ENCODE measurements at regions not wholly inside any gene's neighbourhood (a gene's known extent, or its start where the extent isn't known, plus 50 kb on each side); places are given as distances from the start of the nearest gene placed in this dataset.

GRCh38 chr9:89877051-89878002, 272.5 kb downstream of the GADD45G start:
- H3K9me3 ChIP-seq (ENCODE audit: control insufficient read depth, low read depth, low read length), result no peaks in the 10 kb centered on the region
- no peaks in the 10 kb centered on the region for H3K36me3 ChIP-seq (ENCODE audit: control insufficient read depth, low read depth, low read length)
- H3K9ac ChIP-seq (ENCODE audit: low read length), result no peak overlapping the region
- H3K27me3 ChIP-seq (ENCODE audit: control insufficient read depth, insufficient read depth, low read length), result no peaks in the 10 kb centered on the region
- no peak overlapping the region for H3K4me3 ChIP-seq (ENCODE audit: low read length)
- H3K27ac ChIP-seq (ENCODE audit: low read length), result no peak overlapping the region
- H3K4me1 ChIP-seq (ENCODE audit: control insufficient read depth, low read depth, low read length), result no peaks in the 10 kb centered on the region

- no peaks in the 10 kb centered on the region for H3K27me3 ChIP-seq (ENCODE audit: control insufficient read depth, insufficient read depth, low read length)
- H3K36me3 ChIP-seq (ENCODE audit: control insufficient read depth, low read depth, low read length), result no peaks in the 10 kb centered on the region
- H3K27ac ChIP-seq (ENCODE audit: low read length), result no peak overlapping the region
These were observed 273.2 kb downstream of the GADD45G start for GRCh38 chr9:89878003-89878411.

GRCh38 chr9:89878687-89879086, 273.9 kb downstream of the GADD45G start:
- Histone ChIP-seq H3K9ac (ENCODE audit: low read length) (no peak overlapping the region), H3K36me3 (ENCODE audit: control insufficient read depth, low read depth, low read length) (no peaks in the 10 kb centered on the region), H3K4me3 (ENCODE audit: low read length) (no peak overlapping the region), H3K27me3 (ENCODE audit: control insufficient read depth, insufficient read depth, low read length) (no peaks in the 10 kb centered on the region), H3K4me1 (ENCODE audit: control insufficient read depth, low read depth, low read length) (no peaks in the 10 kb centered on the region), H3K27ac (ENCODE audit: low read length) (no peak overlapping the region), H3K9me3 (ENCODE audit: control insufficient read depth, low read depth, low read length) (no peaks in the 10 kb centered on the region)

More at GRCh38 chr9:89878003-89878411, 273.2 kb downstream of the GADD45G start:
- no peak overlapping the region for H3K9ac ChIP-seq (ENCODE audit: low read length)
- no peak overlapping the region for H3K4me3 ChIP-seq (ENCODE audit: low read length)
- no peaks in the 10 kb centered on the region for H3K4me1 ChIP-seq (ENCODE audit: control insufficient read depth, low read depth, low read length)
- no peaks in the 10 kb centered on the region for H3K9me3 ChIP-seq (ENCODE audit: control insufficient read depth, low read depth, low read length)

- H3K4me3 ChIP-seq (ENCODE audit: low read length), result no peak overlapping the region
- H3K9ac ChIP-seq (ENCODE audit: low read length), result no peak overlapping the region
- H3K4me1 ChIP-seq (ENCODE audit: control insufficient read depth, low read depth, low read length), result no peaks in the 10 kb centered on the region
- no peaks in the 10 kb centered on the region for H3K27me3 ChIP-seq (ENCODE audit: control insufficient read depth, insufficient read depth, low read length)
- H3K27ac ChIP-seq (ENCODE audit: low read length), result no peak overlapping the region
- H3K36me3 ChIP-seq (ENCODE audit: control insufficient read depth, low read depth, low read length), result no peaks in the 10 kb centered on the region
- no peaks in the 10 kb centered on the region for H3K9me3 ChIP-seq (ENCODE audit: control insufficient read depth, low read depth, low read length)
These were observed 274.5 kb downstream of the GADD45G start for GRCh38 chr9:89879276-89879675.

GRCh38 chr9:89879701-89880100, 274.9 kb downstream of the GADD45G start:
- H3K4me1 ChIP-seq (ENCODE audit: control insufficient read depth, low read depth, low read length), result no peaks in the 10 kb centered on the region
- H3K9me3 ChIP-seq (ENCODE audit: control insufficient read depth, low read depth, low read length), result no peaks in the 10 kb centered on the region
- H3K27me3 ChIP-seq (ENCODE audit: control insufficient read depth, insufficient read depth, low read length), result no peaks in the 10 kb centered on the region
- no peak overlapping the region for H3K27ac ChIP-seq (ENCODE audit: low read length)
- H3K4me3 ChIP-seq (ENCODE audit: low read length), result no peak overlapping the region
- no peak overlapping the region for H3K9ac ChIP-seq (ENCODE audit: low read length)
- H3K36me3 ChIP-seq (ENCODE audit: control insufficient read depth, low read depth, low read length), result no peaks in the 10 kb centered on the region

GRCh38 chr9:89880161-89880560, 275.3 kb downstream of the GADD45G start:
- no peak overlapping the region for H3K4me3 ChIP-seq (ENCODE audit: low read length)
- H3K27ac ChIP-seq (ENCODE audit: low read length), result no peak overlapping the region
- H3K9me3 ChIP-seq (ENCODE audit: control insufficient read depth, low read depth, low read length), result no peaks in the 10 kb centered on the region
- H3K36me3 ChIP-seq (ENCODE audit: control insufficient read depth, low read depth, low read length), result no peaks in the 10 kb centered on the region
- no peak overlapping the region for H3K9ac ChIP-seq (ENCODE audit: low read length)
- H3K27me3 ChIP-seq (ENCODE audit: control insufficient read depth, insufficient read depth, low read length), result no peaks in the 10 kb centered on the region
- no peaks in the 10 kb centered on the region for H3K4me1 ChIP-seq (ENCODE audit: control insufficient read depth, low read depth, low read length)

- no peaks in the 10 kb centered on the region for H3K36me3 ChIP-seq (ENCODE audit: control insufficient read depth, low read depth, low read length)
- no peaks in the 10 kb centered on the region for H3K9me3 ChIP-seq (ENCODE audit: control insufficient read depth, low read depth, low read length)
- no peak overlapping the region for H3K9ac ChIP-seq (ENCODE audit: low read length)
- no peak overlapping the region for H3K27ac ChIP-seq (ENCODE audit: low read length)
- H3K4me1 ChIP-seq (ENCODE audit: control insufficient read depth, low read depth, low read length), result no peaks in the 10 kb centered on the region
- no peaks in the 10 kb centered on the region for H3K27me3 ChIP-seq (ENCODE audit: control insufficient read depth, insufficient read depth, low read length)
- H3K4me3 ChIP-seq (ENCODE audit: low read length), result no peak overlapping the region
These were observed 275.9 kb downstream of the GADD45G start for GRCh38 chr9:89880721-89881120.

- Histone ChIP-seq H3K4me3 (ENCODE audit: low read length) (no peak overlapping the region), H3K9me3 (ENCODE audit: control insufficient read depth, low read depth, low read length) (no peaks in the 10 kb centered on the region), H3K36me3 (ENCODE audit: control insufficient read depth, low read depth, low read length) (no peaks in the 10 kb centered on the region), H3K27me3 (ENCODE audit: control insufficient read depth, insufficient read depth, low read length) (no peaks in the 10 kb centered on the region), H3K9ac (ENCODE audit: low read length) (no peak overlapping the region), H3K4me1 (ENCODE audit: control insufficient read depth, low read depth, low read length) (no peaks in the 10 kb centered on the region), H3K27ac (ENCODE audit: low read length) (no peak overlapping the region)
These were observed 276.6 kb downstream of the GADD45G start for GRCh38 chr9:89881431-89881830.

GRCh38 chr9:89882930-89883361, 278.1 kb downstream of the GADD45G start:
- Histone ChIP-seq H3K4me3 (ENCODE audit: low read length) (no peak overlapping the region), H3K9ac (ENCODE audit: low read length) (no peak overlapping the region), H3K9me3 (ENCODE audit: control insufficient read depth, low read depth, low read length) (no peaks in the 10 kb centered on the region), H3K36me3 (ENCODE audit: control insufficient read depth, low read depth, low read length) (no peaks in the 10 kb centered on the region), H3K4me1 (ENCODE audit: control insufficient read depth, low read depth, low read length) (no peaks in the 10 kb centered on the region), H3K27ac (ENCODE audit: low read length) (no peak overlapping the region), H3K27me3 (ENCODE audit: control insufficient read depth, insufficient read depth, low read length) (no peaks in the 10 kb centered on the region)

- no peak overlapping the region for H3K27ac ChIP-seq (ENCODE audit: low read length)
- no peaks in the 10 kb centered on the region for H3K27me3 ChIP-seq (ENCODE audit: control insufficient read depth, insufficient read depth, low read length)
- no peaks in the 10 kb centered on the region for H3K4me1 ChIP-seq (ENCODE audit: control insufficient read depth, low read depth, low read length)
- no peaks in the 10 kb centered on the region for H3K36me3 ChIP-seq (ENCODE audit: control insufficient read depth, low read depth, low read length)
- H3K9me3 ChIP-seq (ENCODE audit: control insufficient read depth, low read depth, low read length), result no peaks in the 10 kb centered on the region
- H3K9ac ChIP-seq (ENCODE audit: low read length), result no peak overlapping the region
- H3K4me3 ChIP-seq (ENCODE audit: low read length), result no peak overlapping the region
These were observed 278.9 kb downstream of the GADD45G start for GRCh38 chr9:89883401-89884341.

GRCh38 chr9:89884356-89885083, 279.7 kb downstream of the GADD45G start:
- no peaks in the 10 kb centered on the region for H3K27me3 ChIP-seq (ENCODE audit: control insufficient read depth, insufficient read depth, low read length)
- no peak overlapping the region for H3K9ac ChIP-seq (ENCODE audit: low read length)
- H3K4me1 ChIP-seq (ENCODE audit: control insufficient read depth, low read depth, low read length), result no peaks in the 10 kb centered on the region
- H3K9me3 ChIP-seq (ENCODE audit: control insufficient read depth, low read depth, low read length), result no peaks in the 10 kb centered on the region
- no peak overlapping the region for H3K27ac ChIP-seq (ENCODE audit: low read length)
- no peaks in the 10 kb centered on the region for H3K36me3 ChIP-seq (ENCODE audit: control insufficient read depth, low read depth, low read length)
- H3K4me3 ChIP-seq (ENCODE audit: low read length), result no peak overlapping the region
